ENCODE measurements at regions not wholly inside any gene's neighbourhood (a gene's known extent, or its start where the extent isn't known, plus 50 kb on each side); places are given as distances from the start of the nearest gene placed in this dataset.

DNA sequence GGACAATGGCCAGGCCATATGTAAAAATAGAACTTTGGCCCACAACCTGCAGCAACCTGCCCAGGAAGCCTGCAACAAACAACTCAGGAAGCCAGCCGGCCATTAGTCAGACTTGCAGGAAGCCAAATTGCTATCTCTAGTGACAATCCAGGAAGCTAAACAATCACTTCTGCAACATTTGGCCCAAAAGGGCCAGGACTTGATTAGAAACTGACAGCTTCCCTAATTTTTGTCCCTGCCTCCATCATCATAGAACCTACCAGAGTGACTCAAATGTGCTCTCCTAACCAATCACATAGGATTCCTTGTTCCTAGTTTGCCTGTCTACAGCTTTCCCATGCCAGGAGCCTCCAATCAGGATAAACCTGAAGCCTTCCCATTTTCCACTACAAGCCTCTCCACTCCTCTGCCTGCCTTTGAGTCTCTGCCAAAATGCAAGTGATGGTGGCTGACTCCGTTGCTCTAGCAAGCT, 639.3 kb downstream of the PTPRU start:
- TF ChIP-seq, protein P1, sequence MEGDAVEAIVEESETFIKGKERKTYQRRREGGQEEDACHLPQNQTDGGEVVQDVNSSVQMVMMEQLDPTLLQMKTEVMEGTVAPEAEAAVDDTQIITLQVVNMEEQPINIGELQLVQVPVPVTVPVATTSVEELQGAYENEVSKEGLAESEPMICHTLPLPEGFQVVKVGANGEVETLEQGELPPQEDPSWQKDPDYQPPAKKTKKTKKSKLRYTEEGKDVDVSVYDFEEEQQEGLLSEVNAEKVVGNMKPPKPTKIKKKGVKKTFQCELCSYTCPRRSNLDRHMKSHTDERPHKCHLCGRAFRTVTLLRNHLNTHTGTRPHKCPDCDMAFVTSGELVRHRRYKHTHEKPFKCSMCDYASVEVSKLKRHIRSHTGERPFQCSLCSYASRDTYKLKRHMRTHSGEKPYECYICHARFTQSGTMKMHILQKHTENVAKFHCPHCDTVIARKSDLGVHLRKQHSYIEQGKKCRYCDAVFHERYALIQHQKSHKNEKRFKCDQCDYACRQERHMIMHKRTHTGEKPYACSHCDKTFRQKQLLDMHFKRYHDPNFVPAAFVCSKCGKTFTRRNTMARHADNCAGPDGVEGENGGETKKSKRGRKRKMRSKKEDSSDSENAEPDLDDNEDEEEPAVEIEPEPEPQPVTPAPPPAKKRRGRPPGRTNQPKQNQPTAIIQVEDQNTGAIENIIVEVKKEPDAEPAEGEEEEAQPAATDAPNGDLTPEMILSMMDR (IDR thresholded peaks at IDR 0.05 in 8 of 11, conservative IDR thresholded peaks at IDR 0.05 in 3 of 11): no peak
- TF ChIP-seq POLR2A (IDR thresholded peaks at IDR 0.05): no peak

All from spleen (tissue), 7 donors.